ENCODE measurements at regions not wholly inside any gene's neighbourhood (a gene's known extent, or its start where the extent isn't known, plus 50 kb on each side); places are given as distances from the start of the nearest gene placed in this dataset.

GRCh38 chr4:156193800-156194199 is 240.1 kb upstream of the CTSO start:
- TF ChIP-seq CTCF (IDR thresholded peaks at IDR 0.05) (no peak), EP300 (IDR thresholded peaks at IDR 0.05) (no peak), POLR2AphosphoS5 (IDR thresholded peaks at IDR 0.05) (no peak), POLR2A (IDR thresholded peaks at IDR 0.05) (no peak)
- Histone ChIP-seq H3K9me3 (no peaks in the 10 kb centered on the region), H3K4me3 (no peak overlapping the region), H3K27ac (no peak overlapping the region), H3K36me3 (no peaks in the 10 kb centered on the region), H3K27me3 (no peaks in the 10 kb centered on the region), H3K4me1 (peaks cover 0 to 18% (median 3%) of the 10 kb centered on the region in 4 donors)
- DNase-seq: peak; percentile 79
- intact Hi-C loops (cut with DNase I): loop anchor here (5.0 kb wide), 1 partner anchor 104 kb away; no protein-coding TSS in a partner anchor
- 22 to 50% methylated on average over 3 of the region's 3 CpGs for WGBS, 2 donors

GRCh38 chr4:156193106-156193505 is 239.4 kb upstream of the CTSO start:
- intact Hi-C loops (cut with DNase I): loop anchor here (5.0 kb wide), 1 partner anchor 104 kb away; no protein-coding TSS in a partner anchor

GRCh38 chr4:156192033-156192432 is 238.4 kb upstream of the CTSO start:
- no peaks in the 10 kb centered on the region for H3K9me3 ChIP-seq
- DNase-seq: no peak
- peaks cover 0 to 18% (median 3%) of the 10 kb centered on the region in 4 donors for H3K4me1 ChIP-seq
- no peaks in the 10 kb centered on the region for H3K36me3 ChIP-seq
- TF ChIP-seq POLR2AphosphoS5 (IDR thresholded peaks at IDR 0.05): no peak
- TF ChIP-seq POLR2A (IDR thresholded peaks at IDR 0.05): no peak
- TF ChIP-seq CTCF (IDR thresholded peaks at IDR 0.05): no peak
- TF ChIP-seq EP300 (IDR thresholded peaks at IDR 0.05): no peak
- intact Hi-C loops (cut with DNase I): loop anchor here (5.0 kb wide), 1 partner anchor 105 kb away; no protein-coding TSS in a partner anchor
- no peak overlapping the region for H3K4me3 ChIP-seq
- no peak overlapping the region for H3K27ac ChIP-seq
- no peaks in the 10 kb centered on the region for H3K27me3 ChIP-seq

More at GRCh38 chr4:156193106-156193505, 239.4 kb upstream of the CTSO start:
- Histone ChIP-seq H3K36me3 (no peaks in the 10 kb centered on the region), H3K4me3 (no peak overlapping the region), H3K27me3 (no peaks in the 10 kb centered on the region), H3K27ac (no peak overlapping the region), H3K9me3 (no peaks in the 10 kb centered on the region), H3K4me1 (peaks cover 0 to 18% (median 3%) of the 10 kb centered on the region in 4 donors)
- TF ChIP-seq EP300 (IDR thresholded peaks at IDR 0.05) (no peak), POLR2A (IDR thresholded peaks at IDR 0.05) (no peak), POLR2AphosphoS5 (IDR thresholded peaks at IDR 0.05) (no peak), CTCF (IDR thresholded peaks at IDR 0.05) (no peak)
- DNase-seq: no peak
- 61 to 74% methylated on average over 2 of the region's 2 CpGs for WGBS, 2 donors

- Histone ChIP-seq H3K27me3 (no peaks in the 10 kb centered on the region), H3K36me3 (no peaks in the 10 kb centered on the region), H3K4me3 (no peak overlapping the region), H3K27ac (no peak overlapping the region), H3K4me1 (peaks cover 0 to 18% (median 3%) of the 10 kb centered on the region in 4 donors), H3K9me3 (no peaks in the 10 kb centered on the region)
- intact Hi-C loops (cut with DNase I): loop anchor here (5.0 kb wide), 1 partner anchor 106 kb away; no protein-coding TSS in a partner anchor
- TF ChIP-seq POLR2A (IDR thresholded peaks at IDR 0.05) (no peak), POLR2AphosphoS5 (IDR thresholded peaks at IDR 0.05) (no peak), CTCF (IDR thresholded peaks at IDR 0.05) (no peak), EP300 (IDR thresholded peaks at IDR 0.05) (no peak)
- DNase-seq: no peak
- WGBS, 2 donors: 27 to 67% methylated on average over 2 of the region's 2 CpGs
These were observed 237.5 kb upstream of the CTSO start for GRCh38 chr4:156191044-156191781.

Data from sigmoid colon (tissue), 6 donors.